Erythroblast (primary cell): ENCODE measurements at regions not wholly inside any gene's neighbourhood (a gene's known extent, or its start where the extent isn't known, plus 50 kb on each side); places are given as distances from the start of the nearest gene placed in this dataset.

ENCODE experiments used
- GATA1 ChIP-seq: IDR thresholded peaks from 2 replicates; pipeline ENCODE4 v1.6.1; 2011; ENCODE audit warnings: low read depth, mild to moderate bottlenecking, control low read depth, low read length, moderate library complexity
- POLR2A ChIP-seq: IDR thresholded peaks from 2 replicates; pipeline ENCODE4 v1.6.1; 2011; ENCODE audit warnings: mild to moderate bottlenecking, low read length

GRCh38 chr16:51359141-51359955 is 208.3 kb upstream of the SALL1 start:
- TF ChIP-seq POLR2A (no peak), GATA1 (no peak)
